Activated naive CD8-positive, alpha-beta T cell treated with anti-CD3 and anti-CD28 coated beads, Interleukin-2, amount 50 U/mL, for 24 hours (primary cell): ENCODE measurements at regions not wholly inside any gene's neighbourhood (a gene's known extent, or its start where the extent isn't known, plus 50 kb on each side); places are given as distances from the start of the nearest gene placed in this dataset.

ENCODE experiments used
- ATAC-seq: fragments of 150-1000 bp; cut with Tn5 transposase; one replicate; pipeline ENCODE4 v1.10.0; 2021
- DNase-seq: peaks from one replicate; pipeline ENCODE4 v3.0.0; 2021
- H3K27ac Mint-ChIP-seq: one replicate; pipeline ENCODE4 v1.8.0; 2021; ENCODE audit warnings: mild to moderate bottlenecking, mixed read lengths
- H3K27me3 Mint-ChIP-seq: one replicate; pipeline ENCODE4 v1.8.0; 2021; ENCODE audit warnings: mixed read lengths
- H3K36me3 Mint-ChIP-seq: one replicate; pipeline ENCODE4 v1.8.0; 2021; ENCODE audit warnings: low read depth, mixed read lengths
- H3K4me1 Mint-ChIP-seq: one replicate; pipeline ENCODE4 v1.8.0; 2021; ENCODE audit warnings: mixed read lengths
- H3K4me3 Mint-ChIP-seq: one replicate; pipeline ENCODE4 v1.8.0; 2021; ENCODE audit warnings: mild to moderate bottlenecking, moderate library complexity, mixed read lengths
- H3K9me3 Mint-ChIP-seq: one replicate; pipeline ENCODE4 v1.8.0; 2021; ENCODE audit warnings: mixed read lengths

DNA sequence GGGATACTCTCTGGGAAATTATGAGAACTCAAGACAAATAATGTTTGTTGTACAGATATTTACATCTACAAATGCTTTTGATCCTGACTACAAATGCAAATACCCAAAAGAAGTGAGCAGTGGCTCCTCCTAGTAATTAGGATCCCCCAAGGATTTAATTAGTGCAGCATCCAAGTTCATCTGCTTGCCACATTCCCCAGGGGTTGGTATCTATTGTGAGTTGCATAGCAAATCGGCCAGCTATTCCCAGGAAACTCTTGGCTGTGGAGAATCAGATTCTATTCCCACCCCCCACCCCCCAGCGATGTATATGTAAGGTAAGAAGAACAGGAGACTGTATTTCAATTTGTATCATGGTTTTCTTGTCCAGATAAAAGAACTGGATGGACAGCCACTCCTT lies 725.1 kb upstream of the CDH7 start:
- Mint-ChIP-seq H3K27me3 (no peaks in the 10 kb centered on the region), H3K4me3 (no peak overlapping the region), H3K27ac (no peak overlapping the region), H3K4me1 (no peaks in the 10 kb centered on the region), H3K9me3 (peaks cover 22% of the 10 kb centered on the region), H3K36me3 (no peaks in the 10 kb centered on the region)
- no peak for ATAC-seq
- no peak for DNase-seq

DNA sequence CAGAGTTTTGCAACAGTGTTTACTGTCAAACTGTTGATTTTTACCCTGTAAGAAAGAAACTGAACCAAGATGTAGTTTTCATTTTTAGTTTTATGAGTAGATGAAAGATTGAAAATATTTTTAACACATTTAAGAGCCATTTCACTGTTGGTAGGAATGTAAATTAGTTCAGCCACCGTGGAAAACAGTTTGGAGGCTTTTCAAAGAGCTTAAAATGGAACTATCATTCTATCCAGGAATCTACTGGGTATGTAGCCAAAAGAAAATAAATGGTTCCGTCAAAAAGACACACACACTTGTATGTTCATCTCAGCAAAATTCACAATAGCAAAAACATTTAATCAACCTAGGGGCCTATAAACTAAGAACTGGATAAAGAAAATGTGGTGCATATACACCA lies 729.8 kb upstream of the CDH7 start:
- no peak for DNase-seq
- H3K4me3 Mint-ChIP-seq = no peak overlapping the region
- ATAC-seq = no peak
- no peaks in the 10 kb centered on the region for H3K36me3 Mint-ChIP-seq
- H3K27me3 Mint-ChIP-seq = no peaks in the 10 kb centered on the region
- no peaks in the 10 kb centered on the region for H3K4me1 Mint-ChIP-seq
- no peak overlapping the region for H3K27ac Mint-ChIP-seq
- H3K9me3 Mint-ChIP-seq = peaks cover 14% of the 10 kb centered on the region

DNA sequence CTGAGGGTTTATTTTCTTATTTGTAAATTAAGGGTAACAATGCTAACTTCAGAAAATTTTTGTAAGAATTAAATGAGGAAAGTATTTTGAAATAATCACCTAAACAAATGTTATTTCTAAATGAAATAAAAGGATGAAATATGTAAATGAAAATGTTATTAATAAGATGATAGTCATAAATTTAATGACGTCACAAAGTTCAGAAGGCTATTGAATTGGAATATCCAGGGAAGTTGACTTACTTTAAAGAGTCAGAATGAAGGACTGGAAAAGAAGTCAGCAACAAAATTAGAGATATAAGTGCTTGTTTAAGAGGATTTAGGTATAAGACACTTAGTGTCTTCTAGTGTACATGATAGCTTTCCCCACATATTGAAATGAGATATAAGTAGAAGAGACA lies 732.6 kb upstream of the CDH7 start:
- H3K4me1 Mint-ChIP-seq = no peaks in the 10 kb centered on the region
- ATAC-seq = no peak
- H3K4me3 Mint-ChIP-seq = no peak overlapping the region
- H3K27me3 Mint-ChIP-seq = no peaks in the 10 kb centered on the region
- peaks cover 24% of the 10 kb centered on the region for H3K9me3 Mint-ChIP-seq
- no peak overlapping the region for H3K27ac Mint-ChIP-seq
- no peak for DNase-seq
- no peaks in the 10 kb centered on the region for H3K36me3 Mint-ChIP-seq

DNA sequence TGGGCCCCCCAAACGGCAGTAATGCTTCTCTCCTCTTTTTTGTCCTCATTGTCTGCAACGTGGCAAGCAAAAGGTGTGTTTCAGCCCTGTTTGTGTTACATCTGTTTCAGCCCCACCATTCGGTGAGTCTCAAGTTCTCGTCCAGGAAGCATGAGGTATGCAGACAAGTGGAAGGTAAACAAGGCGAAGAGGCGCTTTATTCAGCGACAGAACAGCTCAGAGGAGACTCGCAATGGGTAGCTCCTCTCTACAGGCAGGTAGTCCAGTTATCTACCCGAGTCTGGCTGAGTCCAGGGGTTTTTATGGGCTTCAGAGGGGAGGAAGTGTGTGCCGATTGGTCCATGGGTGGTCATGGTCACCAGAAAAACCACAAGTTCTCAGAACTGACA lies 733.4 kb upstream of the CDH7 start:
- ATAC-seq (no peak), DNase-seq (no peak)
- Mint-ChIP-seq H3K9me3 (peaks cover 24% of the 10 kb centered on the region), H3K4me1 (no peaks in the 10 kb centered on the region), H3K27me3 (no peaks in the 10 kb centered on the region), H3K36me3 (no peaks in the 10 kb centered on the region), H3K4me3 (no peak overlapping the region), H3K27ac (no peak overlapping the region)

DNA sequence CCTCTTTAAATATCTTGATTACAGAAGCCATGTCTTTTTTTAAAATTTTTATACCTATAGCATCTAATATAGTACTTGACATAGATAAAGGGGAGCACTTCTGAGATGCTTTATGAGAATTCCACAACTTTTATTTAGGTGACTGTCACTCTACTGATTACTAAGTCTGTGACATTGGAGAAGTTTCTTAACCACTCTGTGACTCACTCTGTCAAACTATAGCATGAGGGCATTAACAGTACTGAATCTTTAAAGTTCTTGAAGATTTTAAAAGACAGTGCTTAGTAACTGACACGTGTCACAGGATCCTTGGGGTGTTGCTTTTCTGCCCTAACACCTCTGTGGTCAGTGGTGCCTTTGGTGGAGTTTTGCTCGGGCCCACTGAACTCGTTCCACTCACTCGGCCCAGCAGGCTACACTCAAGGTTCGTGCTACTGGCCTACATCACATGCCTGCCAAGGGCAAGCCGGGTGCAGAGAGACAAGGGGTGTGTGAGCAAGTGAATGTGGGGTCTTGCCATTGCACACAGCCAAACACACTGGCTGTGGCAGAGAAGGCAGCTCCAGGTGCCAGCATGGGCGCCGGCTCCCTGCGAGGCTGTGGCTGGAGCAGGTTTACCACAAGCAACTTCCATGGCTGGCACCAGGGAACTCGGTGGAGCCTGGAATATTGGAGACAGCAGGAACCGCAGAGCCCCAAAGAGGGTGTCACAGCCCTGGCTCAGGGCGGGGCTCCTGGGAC lies 734.0 kb upstream of the CDH7 start:
- no peak for DNase-seq
- H3K4me3 Mint-ChIP-seq = no peak overlapping the region
- no peaks in the 10 kb centered on the region for H3K4me1 Mint-ChIP-seq
- H3K9me3 Mint-ChIP-seq = peaks cover 24% of the 10 kb centered on the region
- no peak for ATAC-seq
- H3K36me3 Mint-ChIP-seq = no peaks in the 10 kb centered on the region
- H3K27ac Mint-ChIP-seq = no peak overlapping the region
- H3K27me3 Mint-ChIP-seq = no peaks in the 10 kb centered on the region

DNA sequence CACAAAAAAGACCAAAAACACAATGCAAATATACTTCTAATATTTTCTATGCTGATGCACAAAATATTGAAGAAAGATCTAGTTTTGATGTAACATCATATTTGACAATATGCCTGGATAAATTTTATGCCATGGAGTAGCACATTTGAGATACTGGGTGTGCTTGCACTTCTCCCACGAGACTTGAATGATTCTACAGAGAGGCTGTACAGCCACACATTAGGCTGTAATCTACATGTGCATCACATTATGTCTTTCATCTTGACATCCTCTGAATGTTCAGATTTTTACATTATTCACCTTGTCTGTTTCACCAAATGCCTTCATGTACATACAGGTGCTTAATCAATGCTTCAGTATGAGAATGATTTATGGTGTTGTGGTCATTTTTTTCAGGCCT lies 756.4 kb upstream of the CDH7 start:
- DNase-seq (no peak), ATAC-seq (no peak)
- Mint-ChIP-seq H3K36me3 (no peaks in the 10 kb centered on the region), H3K27me3 (no peaks in the 10 kb centered on the region), H3K9me3 (peaks cover 5% of the 10 kb centered on the region), H3K4me3 (no peak overlapping the region), H3K27ac (no peak overlapping the region), H3K4me1 (no peaks in the 10 kb centered on the region)

DNA sequence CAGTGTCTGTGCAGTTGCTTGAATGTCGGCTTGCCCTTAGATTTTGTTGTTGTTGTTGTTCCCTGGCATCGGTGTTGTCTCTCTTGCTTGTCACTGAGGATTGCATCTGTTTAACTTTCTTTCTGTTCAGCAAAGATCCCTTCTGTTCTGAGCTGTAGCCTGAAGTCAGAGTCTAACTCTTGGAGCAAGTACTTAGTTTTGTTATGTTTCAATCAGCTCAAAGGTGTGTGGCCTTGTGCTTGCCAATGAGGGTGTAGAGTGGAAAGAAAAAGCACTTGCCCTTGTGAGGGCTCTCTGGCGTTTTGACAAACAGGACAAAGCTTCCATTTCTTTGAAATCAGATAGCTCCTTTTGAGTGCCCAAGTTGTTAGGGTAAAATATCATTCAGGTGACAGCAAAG lies 757.1 kb upstream of the CDH7 start:
- Mint-ChIP-seq H3K9me3 (peaks cover 5% of the 10 kb centered on the region), H3K27me3 (no peaks in the 10 kb centered on the region), H3K27ac (no peak overlapping the region), H3K4me3 (no peak overlapping the region), H3K36me3 (no peaks in the 10 kb centered on the region), H3K4me1 (no peaks in the 10 kb centered on the region)
- DNase-seq (no peak), ATAC-seq (no peak)

DNA sequence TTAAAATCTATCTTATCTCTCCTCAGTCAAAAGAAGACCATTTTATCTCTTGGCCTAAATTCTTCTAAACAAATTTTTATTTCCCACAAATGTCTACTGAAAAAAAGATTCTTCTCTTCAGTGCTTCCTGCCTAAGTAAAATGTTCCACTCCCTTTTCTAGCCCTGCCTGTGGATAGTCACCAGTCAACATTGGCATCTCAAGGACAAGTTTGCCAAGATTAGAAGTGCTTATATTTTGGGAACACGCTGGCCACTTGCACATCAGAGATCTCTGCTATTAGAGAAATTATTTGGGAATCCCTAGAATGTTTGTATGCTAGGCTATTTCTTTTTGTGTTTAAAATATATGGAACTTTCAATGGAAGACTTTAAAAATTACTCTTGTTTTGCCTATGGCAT lies 758.2 kb upstream of the CDH7 start:
- no peaks in the 10 kb centered on the region for H3K4me1 Mint-ChIP-seq
- DNase-seq (no peak), ATAC-seq (no peak)
- no peak overlapping the region for H3K27ac Mint-ChIP-seq
- peaks cover 5% of the 10 kb centered on the region for H3K9me3 Mint-ChIP-seq
- no peaks in the 10 kb centered on the region for H3K36me3 Mint-ChIP-seq
- H3K4me3 Mint-ChIP-seq = no peak overlapping the region
- H3K27me3 Mint-ChIP-seq = no peaks in the 10 kb centered on the region

DNA sequence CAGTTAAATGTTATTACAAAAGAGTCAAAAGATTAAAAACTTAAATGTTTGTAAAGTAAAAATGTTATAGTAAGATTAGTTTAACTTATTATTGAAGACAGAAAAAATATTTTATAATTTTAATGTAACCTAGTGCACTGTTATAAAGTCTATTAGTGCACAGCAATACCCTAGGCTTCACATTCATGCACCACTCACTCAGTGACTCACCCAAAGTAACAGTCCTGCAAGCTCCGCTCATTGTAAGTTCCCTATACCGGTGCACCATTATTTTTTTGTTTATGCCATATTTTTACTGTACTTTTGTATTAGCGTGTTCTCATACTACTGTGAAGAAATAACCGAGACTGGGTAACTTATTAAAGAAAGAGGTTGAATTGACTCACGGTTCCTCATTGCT lies 759.7 kb upstream of the CDH7 start:
- no peak for ATAC-seq
- no peak overlapping the region for H3K27ac Mint-ChIP-seq
- H3K36me3 Mint-ChIP-seq = no peaks in the 10 kb centered on the region
- H3K4me3 Mint-ChIP-seq = no peak overlapping the region
- peaks cover 5% of the 10 kb centered on the region for H3K9me3 Mint-ChIP-seq
- no peak for DNase-seq
- no peaks in the 10 kb centered on the region for H3K27me3 Mint-ChIP-seq
- H3K4me1 Mint-ChIP-seq = no peaks in the 10 kb centered on the region

DNA sequence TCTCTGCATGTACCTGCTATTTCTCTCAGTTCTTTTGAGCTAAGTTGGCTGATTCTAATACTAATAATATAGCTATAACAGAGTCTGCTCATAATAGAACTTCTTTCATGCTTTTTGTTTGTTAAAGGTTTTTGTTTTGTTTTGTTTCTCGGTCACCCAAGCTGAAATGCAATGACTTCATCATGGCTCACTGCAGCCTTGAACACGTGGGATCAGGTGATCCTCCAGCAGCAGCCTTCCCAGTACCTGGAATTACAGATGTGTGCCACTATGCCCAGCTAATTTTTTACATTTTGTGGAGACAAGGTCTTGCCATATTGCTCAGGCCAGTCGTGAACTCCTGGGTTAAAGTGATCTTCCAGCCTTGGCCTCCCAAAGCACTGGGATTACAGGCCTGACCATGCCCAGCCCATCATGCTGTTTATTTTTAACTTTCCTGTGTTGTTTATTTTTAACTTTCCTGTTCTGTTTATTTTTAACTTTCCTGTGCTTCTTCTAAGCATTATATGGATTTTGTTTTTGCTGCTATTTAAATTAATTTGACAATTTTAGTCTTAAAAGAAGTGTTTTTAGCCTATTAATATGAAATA lies 763.8 kb upstream of the CDH7 start:
- no peaks in the 10 kb centered on the region for H3K9me3 Mint-ChIP-seq

DNA sequence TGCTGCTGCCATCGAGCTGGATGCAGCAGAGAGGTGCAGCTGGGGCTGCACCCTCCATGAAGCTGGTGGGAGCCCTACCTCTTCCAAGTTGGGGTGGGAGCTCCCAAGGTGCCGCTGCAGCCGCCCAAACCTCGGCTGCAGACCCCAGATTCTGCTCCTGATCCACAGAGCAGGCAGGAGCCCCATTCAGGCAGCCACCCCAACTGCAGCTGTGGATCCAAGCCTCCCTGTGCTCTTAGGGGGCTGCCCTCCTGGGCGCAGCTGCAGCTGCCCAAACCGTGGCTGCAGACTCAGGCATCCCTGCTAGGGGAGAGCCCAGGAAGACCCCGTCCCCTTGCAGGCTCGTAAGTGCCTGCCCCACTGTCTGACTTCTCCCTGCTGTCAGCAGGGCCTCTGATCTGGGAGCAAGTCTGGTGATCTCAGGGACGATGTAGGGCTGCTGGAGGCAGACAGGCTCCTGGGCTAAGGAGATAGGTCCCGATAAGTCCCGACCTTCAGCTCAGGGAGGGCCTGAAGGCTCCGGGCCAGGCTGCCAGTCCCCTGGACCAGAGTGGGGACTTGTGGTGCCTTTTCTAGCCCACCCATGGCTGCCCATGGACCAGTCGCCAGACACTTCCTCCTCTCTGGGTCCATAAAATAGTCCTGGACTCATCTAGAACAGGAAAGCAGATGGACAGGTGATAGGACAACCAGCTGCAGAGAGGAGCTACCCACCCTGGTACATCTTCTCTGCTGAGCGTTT lies 767.1 kb upstream of the CDH7 start:
- H3K27ac Mint-ChIP-seq = no peak overlapping the region
- H3K36me3 Mint-ChIP-seq = no peaks in the 10 kb centered on the region
- no peaks in the 10 kb centered on the region for H3K9me3 Mint-ChIP-seq
- H3K4me3 Mint-ChIP-seq = no peak overlapping the region
- DNase-seq = no peak
- ATAC-seq = peak; percentile 24
- no peaks in the 10 kb centered on the region for H3K27me3 Mint-ChIP-seq
- no peaks in the 10 kb centered on the region for H3K4me1 Mint-ChIP-seq

More for the DNA sequence above, 763.8 kb upstream of the CDH7 start:
- ATAC-seq (no peak), DNase-seq (no peak)
- H3K36me3 Mint-ChIP-seq = no peaks in the 10 kb centered on the region
- no peak overlapping the region for H3K4me3 Mint-ChIP-seq
- no peaks in the 10 kb centered on the region for H3K27me3 Mint-ChIP-seq
- no peak overlapping the region for H3K27ac Mint-ChIP-seq
- H3K4me1 Mint-ChIP-seq = no peaks in the 10 kb centered on the region

DNA sequence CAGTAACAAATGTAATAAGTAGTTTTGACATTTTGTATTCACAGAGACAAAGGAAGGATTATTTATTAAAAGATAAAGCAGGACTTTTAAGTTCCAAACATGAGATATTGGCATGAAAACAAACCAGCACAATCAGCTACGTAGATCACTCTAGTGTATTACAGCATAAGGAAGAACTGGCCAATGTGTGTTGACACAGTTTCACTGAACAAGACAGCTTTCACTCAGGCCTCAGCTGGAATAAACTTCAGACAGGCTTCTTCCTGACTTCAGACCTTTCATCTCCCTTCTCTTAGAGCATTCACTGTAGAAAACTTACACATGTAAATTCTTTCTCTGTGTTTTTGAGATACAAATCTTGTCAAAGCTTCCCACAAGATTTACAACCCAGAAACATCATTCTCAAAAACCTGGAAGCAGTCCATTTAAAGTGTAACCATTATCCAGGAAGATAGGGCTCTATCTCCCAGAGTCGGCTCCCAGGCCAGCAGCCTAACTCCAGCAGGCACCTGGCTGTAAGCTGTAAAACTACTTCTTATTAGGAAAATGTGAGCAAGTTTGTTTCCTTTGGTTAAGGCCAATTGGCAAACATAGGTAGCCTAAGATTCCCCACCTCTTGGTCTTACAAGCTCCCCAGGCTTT lies 768.3 kb upstream of the CDH7 start:
- DNase-seq (no peak), ATAC-seq (no peak)
- H3K4me1 Mint-ChIP-seq = no peaks in the 10 kb centered on the region
- no peaks in the 10 kb centered on the region for H3K36me3 Mint-ChIP-seq
- H3K9me3 Mint-ChIP-seq = no peaks in the 10 kb centered on the region
- H3K4me3 Mint-ChIP-seq = no peak overlapping the region
- no peaks in the 10 kb centered on the region for H3K27me3 Mint-ChIP-seq
- H3K27ac Mint-ChIP-seq = no peak overlapping the region

DNA sequence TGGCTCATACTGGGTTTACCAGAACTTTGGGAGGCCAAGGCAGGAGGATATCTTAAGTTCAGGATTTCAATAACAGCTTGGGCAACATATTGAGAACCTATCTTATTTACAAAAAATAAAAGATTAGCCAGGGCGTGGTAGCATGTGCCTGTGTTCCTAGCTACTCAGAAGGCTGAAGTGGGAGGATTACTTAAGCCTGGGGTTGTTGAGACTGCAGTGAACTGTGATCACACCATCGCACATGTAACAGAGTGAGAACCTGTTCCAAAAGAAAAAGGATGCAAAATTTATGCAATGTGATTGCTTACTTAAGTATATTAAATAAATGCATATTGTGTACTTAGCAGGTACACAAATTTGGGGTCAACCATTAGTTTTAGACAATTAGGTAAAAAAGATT lies 768.9 kb upstream of the CDH7 start:
- H3K36me3 Mint-ChIP-seq = no peaks in the 10 kb centered on the region
- no peak for ATAC-seq
- no peaks in the 10 kb centered on the region for H3K4me1 Mint-ChIP-seq
- H3K4me3 Mint-ChIP-seq = no peak overlapping the region
- H3K9me3 Mint-ChIP-seq = no peaks in the 10 kb centered on the region
- H3K27me3 Mint-ChIP-seq = no peaks in the 10 kb centered on the region
- no peak for DNase-seq
- no peak overlapping the region for H3K27ac Mint-ChIP-seq

DNA sequence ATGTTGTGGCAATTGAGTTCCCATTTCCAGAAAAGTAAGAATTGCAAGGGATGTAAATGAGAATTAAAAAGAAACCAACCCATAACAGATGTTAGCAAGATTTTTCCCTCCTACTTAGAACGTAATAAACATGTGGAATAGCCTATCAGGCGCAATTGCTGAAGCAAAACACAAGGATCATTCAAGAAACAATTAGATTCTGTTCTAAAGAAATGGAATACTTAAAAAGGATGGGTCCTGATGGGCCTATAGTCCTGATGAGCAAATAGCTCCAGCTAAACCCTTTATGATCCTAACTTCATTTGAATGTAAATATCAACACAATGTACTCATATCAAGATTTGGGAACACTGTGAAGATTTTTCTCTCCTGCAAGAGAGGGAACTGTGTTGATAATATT lies 771.0 kb upstream of the CDH7 start:
- H3K27me3 Mint-ChIP-seq = no peaks in the 10 kb centered on the region
- no peak overlapping the region for H3K27ac Mint-ChIP-seq
- no peak overlapping the region for H3K4me3 Mint-ChIP-seq
- no peaks in the 10 kb centered on the region for H3K36me3 Mint-ChIP-seq
- ATAC-seq (no peak), DNase-seq (no peak)
- no peaks in the 10 kb centered on the region for H3K4me1 Mint-ChIP-seq
- no peaks in the 10 kb centered on the region for H3K9me3 Mint-ChIP-seq
